ENCODE measurements at regions not wholly inside any gene's neighbourhood (a gene's known extent, or its start where the extent isn't known, plus 50 kb on each side); places are given as distances from the start of the nearest gene placed in this dataset.

DNA sequence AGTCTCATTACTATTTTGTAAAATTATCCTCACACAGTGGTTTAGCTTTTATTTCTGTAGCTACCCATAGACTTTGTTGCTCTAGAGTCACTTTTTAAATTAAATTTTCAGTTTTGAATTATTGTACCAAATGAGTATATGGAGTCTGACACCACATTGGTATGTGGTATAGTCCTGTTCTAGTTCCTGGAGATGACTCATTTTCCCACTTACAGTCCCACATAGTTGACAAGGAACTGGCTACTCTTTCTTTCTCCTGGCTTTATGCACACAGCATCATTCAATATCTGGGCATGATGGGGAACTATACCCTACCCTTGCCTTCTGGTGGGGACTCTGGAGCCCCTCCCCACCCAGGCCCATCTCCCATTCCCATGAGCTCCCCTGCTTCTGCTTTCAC, 92.6 kb upstream of the RAB11FIP2 start:
- TF ChIP-seq, protein P1, sequence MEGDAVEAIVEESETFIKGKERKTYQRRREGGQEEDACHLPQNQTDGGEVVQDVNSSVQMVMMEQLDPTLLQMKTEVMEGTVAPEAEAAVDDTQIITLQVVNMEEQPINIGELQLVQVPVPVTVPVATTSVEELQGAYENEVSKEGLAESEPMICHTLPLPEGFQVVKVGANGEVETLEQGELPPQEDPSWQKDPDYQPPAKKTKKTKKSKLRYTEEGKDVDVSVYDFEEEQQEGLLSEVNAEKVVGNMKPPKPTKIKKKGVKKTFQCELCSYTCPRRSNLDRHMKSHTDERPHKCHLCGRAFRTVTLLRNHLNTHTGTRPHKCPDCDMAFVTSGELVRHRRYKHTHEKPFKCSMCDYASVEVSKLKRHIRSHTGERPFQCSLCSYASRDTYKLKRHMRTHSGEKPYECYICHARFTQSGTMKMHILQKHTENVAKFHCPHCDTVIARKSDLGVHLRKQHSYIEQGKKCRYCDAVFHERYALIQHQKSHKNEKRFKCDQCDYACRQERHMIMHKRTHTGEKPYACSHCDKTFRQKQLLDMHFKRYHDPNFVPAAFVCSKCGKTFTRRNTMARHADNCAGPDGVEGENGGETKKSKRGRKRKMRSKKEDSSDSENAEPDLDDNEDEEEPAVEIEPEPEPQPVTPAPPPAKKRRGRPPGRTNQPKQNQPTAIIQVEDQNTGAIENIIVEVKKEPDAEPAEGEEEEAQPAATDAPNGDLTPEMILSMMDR (IDR thresholded peaks at IDR 0.05; ENCODE audit: poor library complexity) = no peak
- no peak for TF ChIP-seq EZH2 (IDR thresholded peaks at IDR 0.05; ENCODE audit: borderline replicate concordance)
- TF ChIP-seq EZH2phosphoT487 (IDR thresholded peaks at IDR 0.05; ENCODE audit: low read depth, severe bottlenecking, unreplicated experiment) = no peak
